ENCODE measurements at regions not wholly inside any gene's neighbourhood (a gene's known extent, or its start where the extent isn't known, plus 50 kb on each side); places are given as distances from the start of the nearest gene placed in this dataset.

- Histone ChIP-seq H3K36me3 (ENCODE audit: control insufficient read depth, insufficient read depth, low read length) (no peaks in the 10 kb centered on the region), H3K27ac (ENCODE audit: insufficient read depth, low read depth, low read length, poor library complexity, severe bottlenecking) (no peak overlapping the region), H3K4me1 (ENCODE audit: control insufficient read depth, insufficient read depth, low read length) (no peaks in the 10 kb centered on the region), H3K4me3 (ENCODE audit: insufficient read depth, low read depth, low read length) (no peak overlapping the region), H3K27me3 (ENCODE audit: control insufficient read depth, insufficient read depth, low read length, poor library complexity, severe bottlenecking) (no peaks in the 10 kb centered on the region), H3K9me3 (ENCODE audit: control insufficient read depth, low read length) (no peaks in the 10 kb centered on the region)
- 0% methylated on average over 2 of the region's 2 CpGs for WGBS, 2 experiments
Observed at GRCh38 chr1:79198832-79199231, 192.3 kb upstream of the ADGRL4 start.

- WGBS, 2 experiments: 67 to 83% methylated on average over 1 of the region's 2 CpGs
- Histone ChIP-seq H3K4me3 (ENCODE audit: insufficient read depth, low read depth, low read length) (no peak overlapping the region), H3K9me3 (ENCODE audit: control insufficient read depth, low read length) (no peaks in the 10 kb centered on the region), H3K4me1 (ENCODE audit: control insufficient read depth, insufficient read depth, low read length) (no peaks in the 10 kb centered on the region), H3K36me3 (ENCODE audit: control insufficient read depth, insufficient read depth, low read length) (no peaks in the 10 kb centered on the region), H3K27me3 (ENCODE audit: control insufficient read depth, insufficient read depth, low read length, poor library complexity, severe bottlenecking) (no peaks in the 10 kb centered on the region), H3K27ac (ENCODE audit: insufficient read depth, low read depth, low read length, poor library complexity, severe bottlenecking) (no peak overlapping the region)
Observed at GRCh38 chr1:79197421-79197820, 190.9 kb upstream of the ADGRL4 start.

- Histone ChIP-seq H3K27me3 (ENCODE audit: control insufficient read depth, insufficient read depth, low read length, poor library complexity, severe bottlenecking) (no peaks in the 10 kb centered on the region), H3K9me3 (ENCODE audit: control insufficient read depth, low read length) (no peaks in the 10 kb centered on the region), H3K4me3 (ENCODE audit: insufficient read depth, low read depth, low read length) (no peak overlapping the region), H3K27ac (ENCODE audit: insufficient read depth, low read depth, low read length, poor library complexity, severe bottlenecking) (no peak overlapping the region), H3K4me1 (ENCODE audit: control insufficient read depth, insufficient read depth, low read length) (no peaks in the 10 kb centered on the region), H3K36me3 (ENCODE audit: control insufficient read depth, insufficient read depth, low read length) (no peaks in the 10 kb centered on the region)
- 72 to 87% methylated on average over 1 to 2 of the region's 2 CpGs for WGBS, 2 experiments
Observed at GRCh38 chr1:79196211-79196610, 189.7 kb upstream of the ADGRL4 start.

- Histone ChIP-seq H3K27ac (ENCODE audit: insufficient read depth, low read depth, low read length, poor library complexity, severe bottlenecking) (no peak overlapping the region), H3K36me3 (ENCODE audit: control insufficient read depth, insufficient read depth, low read length) (no peaks in the 10 kb centered on the region), H3K4me3 (ENCODE audit: insufficient read depth, low read depth, low read length) (no peak overlapping the region), H3K27me3 (ENCODE audit: control insufficient read depth, insufficient read depth, low read length, poor library complexity, severe bottlenecking) (no peaks in the 10 kb centered on the region), H3K4me1 (ENCODE audit: control insufficient read depth, insufficient read depth, low read length) (no peaks in the 10 kb centered on the region), H3K9me3 (ENCODE audit: control insufficient read depth, low read length) (no peaks in the 10 kb centered on the region)
- WGBS, 2 experiments: 48 to 59% methylated on average over 6 of the region's 7 CpGs
Observed at GRCh38 chr1:79193211-79194079, 186.9 kb upstream of the ADGRL4 start.

- no peaks in the 10 kb centered on the region for H3K4me1 ChIP-seq (ENCODE audit: control insufficient read depth, insufficient read depth, low read length)
- no peak overlapping the region for H3K4me3 ChIP-seq (ENCODE audit: insufficient read depth, low read depth, low read length)
- no peak overlapping the region for H3K27ac ChIP-seq (ENCODE audit: insufficient read depth, low read depth, low read length, poor library complexity, severe bottlenecking)
- H3K9me3 ChIP-seq (ENCODE audit: control insufficient read depth, low read length): no peaks in the 10 kb centered on the region
- no peaks in the 10 kb centered on the region for H3K27me3 ChIP-seq (ENCODE audit: control insufficient read depth, insufficient read depth, low read length, poor library complexity, severe bottlenecking)
- 95 to 100% methylated on average over 1 of the region's 1 CpG for WGBS, 2 experiments
- H3K36me3 ChIP-seq (ENCODE audit: control insufficient read depth, insufficient read depth, low read length): no peaks in the 10 kb centered on the region
Observed at GRCh38 chr1:79190074-79190473, 183.5 kb upstream of the ADGRL4 start.

- no peaks in the 10 kb centered on the region for H3K36me3 ChIP-seq (ENCODE audit: control insufficient read depth, insufficient read depth, low read length)
- 100% methylated on average over 1 to 2 of the region's 2 CpGs for WGBS, 2 experiments
- no peak overlapping the region for H3K4me3 ChIP-seq (ENCODE audit: insufficient read depth, low read depth, low read length)
- H3K9me3 ChIP-seq (ENCODE audit: control insufficient read depth, low read length): no peaks in the 10 kb centered on the region
- H3K27ac ChIP-seq (ENCODE audit: insufficient read depth, low read depth, low read length, poor library complexity, severe bottlenecking): no peak overlapping the region
- no peaks in the 10 kb centered on the region for H3K4me1 ChIP-seq (ENCODE audit: control insufficient read depth, insufficient read depth, low read length)
- no peaks in the 10 kb centered on the region for H3K27me3 ChIP-seq (ENCODE audit: control insufficient read depth, insufficient read depth, low read length, poor library complexity, severe bottlenecking)
Observed at GRCh38 chr1:79188337-79188736, 181.8 kb upstream of the ADGRL4 start.

- Histone ChIP-seq H3K4me1 (ENCODE audit: control insufficient read depth, insufficient read depth, low read length) (no peaks in the 10 kb centered on the region), H3K27ac (ENCODE audit: insufficient read depth, low read depth, low read length, poor library complexity, severe bottlenecking) (no peak overlapping the region)
Observed at GRCh38 chr1:79186260-79186659, 179.7 kb upstream of the ADGRL4 start.

GRCh38 chr1:79177844-79178243 lies 171.3 kb upstream of the ADGRL4 start:
- no peaks in the 10 kb centered on the region for H3K9me3 ChIP-seq (ENCODE audit: control insufficient read depth, low read length)
- no peak overlapping the region for H3K4me3 ChIP-seq (ENCODE audit: insufficient read depth, low read depth, low read length)
- WGBS, 2 experiments: 73 to 83% methylated on average over 1 of the region's 1 CpG
- H3K27ac ChIP-seq (ENCODE audit: insufficient read depth, low read depth, low read length, poor library complexity, severe bottlenecking): no peak overlapping the region
- H3K36me3 ChIP-seq (ENCODE audit: control insufficient read depth, insufficient read depth, low read length): no peaks in the 10 kb centered on the region
- no peaks in the 10 kb centered on the region for H3K27me3 ChIP-seq (ENCODE audit: control insufficient read depth, insufficient read depth, low read length, poor library complexity, severe bottlenecking)
- no peaks in the 10 kb centered on the region for H3K4me1 ChIP-seq (ENCODE audit: control insufficient read depth, insufficient read depth, low read length)

More at GRCh38 chr1:79186260-79186659, 179.7 kb upstream of the ADGRL4 start:
- Histone ChIP-seq H3K9me3 (ENCODE audit: control insufficient read depth, low read length) (no peaks in the 10 kb centered on the region), H3K4me3 (ENCODE audit: insufficient read depth, low read depth, low read length) (no peak overlapping the region), H3K27me3 (ENCODE audit: control insufficient read depth, insufficient read depth, low read length, poor library complexity, severe bottlenecking) (no peaks in the 10 kb centered on the region), H3K36me3 (ENCODE audit: control insufficient read depth, insufficient read depth, low read length) (no peaks in the 10 kb centered on the region)

GRCh38 chr1:79161077-79161476 lies 154.5 kb upstream of the ADGRL4 start:
- H3K27me3 ChIP-seq (ENCODE audit: control insufficient read depth, insufficient read depth, low read length, poor library complexity, severe bottlenecking): no peaks in the 10 kb centered on the region
- no peak overlapping the region for H3K27ac ChIP-seq (ENCODE audit: insufficient read depth, low read depth, low read length, poor library complexity, severe bottlenecking)
- no peaks in the 10 kb centered on the region for H3K36me3 ChIP-seq (ENCODE audit: control insufficient read depth, insufficient read depth, low read length)
- H3K4me3 ChIP-seq (ENCODE audit: insufficient read depth, low read depth, low read length): no peak overlapping the region
- H3K9me3 ChIP-seq (ENCODE audit: control insufficient read depth, low read length): no peaks in the 10 kb centered on the region
- H3K4me1 ChIP-seq (ENCODE audit: control insufficient read depth, insufficient read depth, low read length): no peaks in the 10 kb centered on the region

- Histone ChIP-seq H3K27ac (ENCODE audit: insufficient read depth, low read depth, low read length, poor library complexity, severe bottlenecking) (no peak overlapping the region), H3K4me1 (ENCODE audit: control insufficient read depth, insufficient read depth, low read length) (no peaks in the 10 kb centered on the region), H3K27me3 (ENCODE audit: control insufficient read depth, insufficient read depth, low read length, poor library complexity, severe bottlenecking) (no peaks in the 10 kb centered on the region), H3K36me3 (ENCODE audit: control insufficient read depth, insufficient read depth, low read length) (no peaks in the 10 kb centered on the region), H3K4me3 (ENCODE audit: insufficient read depth, low read depth, low read length) (no peak overlapping the region), H3K9me3 (ENCODE audit: control insufficient read depth, low read length) (no peaks in the 10 kb centered on the region)
- WGBS, 2 experiments: 100% methylated on average over 1 of the region's 1 CpG
Observed at GRCh38 chr1:79155991-79156390, 149.5 kb upstream of the ADGRL4 start.
